HEK293T (cell line): ENCODE measurements at regions not wholly inside any gene's neighbourhood (a gene's known extent, or its start where the extent isn't known, plus 50 kb on each side); places are given as distances from the start of the nearest gene placed in this dataset.

Experiments
- CTCF ChIA-PET: fragments of 350-600 bp; formaldehyde crosslinking; extraction: SDS; loops from one replicate; lab custom pipeline; 2021; ENCODE audit warnings: antibody characterized with exemption, inconsistent platforms; lab: Yijun Ruan, JAX
- POLR2A ChIA-PET: fragments of 350-600 bp; formaldehyde crosslinking; extraction: SDS; loops from one replicate; lab custom pipeline; 2020; ENCODE audit warnings: antibody characterized with exemption, inconsistent platforms; lab: Yijun Ruan, JAX
- DNase-seq: peaks from one replicate; pipeline ENCODE4 v3.0.0; 2012; ENCODE audit warnings: mixed read lengths; ENCODE audit errors: extremely low spot score
- ARNT ChIP-seq: fragments of 450-650 bp; IDR thresholded peaks from 2 replicates; pipeline ENCODE4 v1.6.1; 2017; ENCODE audit warnings: mild to moderate bottlenecking
- BHLHE40 ChIP-seq: fragments of 450-650 bp; IDR thresholded peaks from 2 replicates; pipeline ENCODE4 v1.6.1; 2016; ENCODE audit warnings: mild to moderate bottlenecking, moderate library complexity, borderline replicate concordance
- CTBP1 ChIP-seq: fragments of 450-650 bp; IDR thresholded peaks from 2 replicates; pipeline ENCODE4 v1.6.1; 2016; ENCODE audit warnings: borderline replicate concordance
- ELF4 ChIP-seq: fragments of 450-650 bp; IDR thresholded peaks from 2 replicates; pipeline ENCODE4 v1.6.1; 2017; ENCODE audit warnings: antibody characterized with exemption
- FOXA1 ChIP-seq: fragments of 450-650 bp; IDR thresholded peaks from 2 replicates; pipeline ENCODE4 v1.6.1; 2016; ENCODE audit warnings: mild to moderate bottlenecking
- FOXK2 ChIP-seq: fragments of 450-650 bp; IDR thresholded peaks from 2 replicates; pipeline ENCODE4 v1.6.1; 2016; ENCODE audit warnings: mild to moderate bottlenecking
- FOXM1 ChIP-seq: fragments of 450-650 bp; IDR thresholded peaks from 2 replicates; pipeline ENCODE4 v1.6.1; 2017; ENCODE audit warnings: mild to moderate bottlenecking, borderline replicate concordance
- HDGF ChIP-seq: fragments of 450-650 bp; IDR thresholded peaks from 2 replicates; pipeline ENCODE4 v1.6.1; 2017; ENCODE audit warnings: antibody characterized with exemption, borderline replicate concordance
- L3MBTL2 ChIP-seq: fragments of 450-650 bp; conservative IDR thresholded peaks from 2 replicates; pipeline ENCODE4 v1.6.1; 2016; ENCODE audit warnings: mild to moderate bottlenecking
- LEF1 ChIP-seq: fragments of 450-650 bp; IDR thresholded peaks from 2 replicates; pipeline ENCODE4 v1.6.1; 2017; ENCODE audit warnings: mild to moderate bottlenecking, borderline replicate concordance
- NFRKB ChIP-seq: fragments of 450-650 bp; IDR thresholded peaks from 2 replicates; pipeline ENCODE4 v1.6.1; 2016; ENCODE audit warnings: mild to moderate bottlenecking, moderate library complexity
- SP1 ChIP-seq: fragments of 450-650 bp; IDR thresholded peaks from 2 replicates; pipeline ENCODE4 v1.6.1; 2017
- SUZ12 ChIP-seq: fragments of 450-650 bp; IDR thresholded peaks from 2 replicates; pipeline ENCODE4 v1.6.1; 2016; ENCODE audit warnings: mild to moderate bottlenecking
- TARDBP ChIP-seq: fragments of 450-650 bp; IDR thresholded peaks from 2 replicates; pipeline ENCODE4 v1.6.1; 2016
- ZNF384 ChIP-seq: fragments of 450-650 bp; IDR thresholded peaks from 2 replicates; pipeline ENCODE4 v1.6.1; 2016
- TF ChIP-seq, protein P1 (sequence below): fragments of 450-650 bp; IDR thresholded peaks from 2 replicates; pipeline ENCODE4 v1.6.1; 2016

- CTCF ChIA-PET = no interaction called here
- POLR2A ChIA-PET = no interaction called here
Measured at GRCh38 chr1:81340239-81340638, 460.5 kb upstream of the ADGRL2 start.

GRCh38 chr1:81337226-81337625 lies 463.5 kb upstream of the ADGRL2 start:
- no peak for DNase-seq
- CTCF ChIA-PET = no interaction called here
- no peak for TF ChIP-seq SUZ12
- POLR2A ChIA-PET = no interaction called here

More at GRCh38 chr1:81340239-81340638, 460.5 kb upstream of the ADGRL2 start:
- DNase-seq = no peak
- TF ChIP-seq LEF1 (no peak), L3MBTL2 (no peak), TARDBP (no peak)
- TF ChIP-seq, protein P1, sequence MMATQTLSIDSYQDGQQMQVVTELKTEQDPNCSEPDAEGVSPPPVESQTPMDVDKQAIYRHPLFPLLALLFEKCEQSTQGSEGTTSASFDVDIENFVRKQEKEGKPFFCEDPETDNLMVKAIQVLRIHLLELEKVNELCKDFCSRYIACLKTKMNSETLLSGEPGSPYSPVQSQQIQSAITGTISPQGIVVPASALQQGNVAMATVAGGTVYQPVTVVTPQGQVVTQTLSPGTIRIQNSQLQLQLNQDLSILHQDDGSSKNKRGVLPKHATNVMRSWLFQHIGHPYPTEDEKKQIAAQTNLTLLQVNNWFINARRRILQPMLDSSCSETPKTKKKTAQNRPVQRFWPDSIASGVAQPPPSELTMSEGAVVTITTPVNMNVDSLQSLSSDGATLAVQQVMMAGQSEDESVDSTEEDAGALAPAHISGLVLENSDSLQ = no peak

GRCh38 chr1:81335876-81336275 lies 464.9 kb upstream of the ADGRL2 start:
- no peak for DNase-seq
- POLR2A ChIA-PET = no interaction called here

DNA sequence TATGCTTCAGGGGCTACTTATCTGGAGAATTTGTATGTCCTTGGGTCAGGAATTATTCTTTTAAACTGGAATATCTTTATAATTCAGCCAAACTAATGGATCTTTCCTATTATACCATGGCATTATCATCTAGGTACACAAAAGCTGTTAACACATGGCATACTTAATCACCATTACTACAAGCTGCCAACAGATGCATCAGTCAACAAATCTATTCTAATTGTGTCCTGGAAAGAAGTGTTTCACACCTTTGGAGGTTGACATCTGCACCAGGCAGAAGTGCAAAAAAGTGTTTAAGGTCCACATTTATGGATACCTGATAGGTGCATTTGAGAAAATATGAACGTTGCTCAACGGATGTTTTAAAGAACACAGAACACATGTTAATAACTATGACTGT lies 470.2 kb upstream of the ADGRL2 start:
- ChIA-PET POLR2A (no interaction called here), CTCF (no interaction called here)
- DNase-seq = no peak
- TF ChIP-seq LEF1 (no peak), BHLHE40 (no peak), ZNF384 (no peak)
- TF ChIP-seq, protein P1 = no peak

More at GRCh38 chr1:81335876-81336275, 464.9 kb upstream of the ADGRL2 start:
- TF ChIP-seq NFRKB (no peak), CTBP1 (no peak), FOXK2 (no peak), ARNT (no peak), FOXM1 (no peak)
- TF ChIP-seq, protein P1 = no peak
- CTCF ChIA-PET = no interaction called here

GRCh38 chr1:81330111-81330510 lies 470.6 kb upstream of the ADGRL2 start:
- no peak for DNase-seq
- POLR2A ChIA-PET = no interaction called here
- CTCF ChIA-PET = no interaction called here
- TF ChIP-seq SP1 (no peak), CTBP1 (no peak), HDGF (no peak), TARDBP (no peak), FOXM1 (no peak), ARNT (no peak), FOXA1 (no peak), BHLHE40 (no peak), ELF4 (no peak), LEF1 (no peak), FOXK2 (no peak), L3MBTL2 (no peak)

DNA sequence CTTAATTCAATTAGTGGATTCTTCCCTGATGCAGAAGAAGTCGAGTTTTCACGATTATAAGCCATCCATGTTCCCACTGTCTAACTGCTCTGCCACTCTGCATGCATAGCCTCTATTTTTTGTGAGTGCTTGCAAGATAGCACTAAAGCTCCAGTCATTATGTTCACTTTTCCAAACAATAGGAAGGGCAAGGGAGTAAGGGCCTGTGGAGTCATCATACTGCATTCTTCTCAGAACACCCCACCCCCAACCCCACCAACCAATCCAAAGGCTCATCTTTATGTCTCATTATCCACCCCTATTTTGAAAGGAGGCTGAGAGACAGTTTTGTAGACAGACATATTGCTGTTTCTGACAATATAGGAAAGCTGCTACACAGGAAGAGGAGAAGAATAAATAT lies 471.7 kb upstream of the ADGRL2 start:
- DNase-seq = no peak
- TF ChIP-seq NFRKB (no peak), FOXA1 (no peak), ZNF384 (no peak), FOXK2 (no peak), SP1 (no peak)
- POLR2A ChIA-PET = no interaction called here
- CTCF ChIA-PET = no interaction called here

DNA sequence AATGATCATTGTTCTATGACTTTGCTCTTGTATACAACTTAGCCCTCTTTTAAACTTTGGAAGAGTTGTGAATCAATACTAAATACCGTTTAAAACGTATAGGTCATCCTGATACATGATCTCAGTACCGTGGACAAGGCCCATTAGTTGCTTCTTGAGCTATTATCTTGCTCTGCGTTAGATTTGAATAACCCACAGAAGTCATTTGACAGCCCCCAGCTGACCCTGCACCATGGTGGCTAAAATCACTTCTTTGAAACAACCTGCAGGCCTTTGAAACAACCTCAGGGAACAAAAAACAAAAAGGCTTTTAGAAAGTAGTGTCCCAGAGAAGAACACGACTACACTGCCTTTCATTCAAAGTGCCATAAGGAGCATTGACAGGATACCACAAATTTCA lies 473.0 kb upstream of the ADGRL2 start:
- ChIA-PET POLR2A (no interaction called here), CTCF (no interaction called here)
- DNase-seq = no peak
- TF ChIP-seq FOXM1 = no peak
- TF ChIP-seq ZNF384 = no peak
- TF ChIP-seq BHLHE40 = no peak
- no peak for TF ChIP-seq SUZ12
- no peak for TF ChIP-seq ELF4
- no peak for TF ChIP-seq SP1
- TF ChIP-seq, protein P1 = no peak
- TF ChIP-seq TARDBP = no peak
- no peak for TF ChIP-seq CTBP1
- TF ChIP-seq LEF1 = no peak
- no peak for TF ChIP-seq ARNT
- no peak for TF ChIP-seq FOXA1
- no peak for TF ChIP-seq HDGF
